ENCODE measurements at regions not wholly inside any gene's neighbourhood (a gene's known extent, or its start where the extent isn't known, plus 50 kb on each side); places are given as distances from the start of the nearest gene placed in this dataset.

DNA sequence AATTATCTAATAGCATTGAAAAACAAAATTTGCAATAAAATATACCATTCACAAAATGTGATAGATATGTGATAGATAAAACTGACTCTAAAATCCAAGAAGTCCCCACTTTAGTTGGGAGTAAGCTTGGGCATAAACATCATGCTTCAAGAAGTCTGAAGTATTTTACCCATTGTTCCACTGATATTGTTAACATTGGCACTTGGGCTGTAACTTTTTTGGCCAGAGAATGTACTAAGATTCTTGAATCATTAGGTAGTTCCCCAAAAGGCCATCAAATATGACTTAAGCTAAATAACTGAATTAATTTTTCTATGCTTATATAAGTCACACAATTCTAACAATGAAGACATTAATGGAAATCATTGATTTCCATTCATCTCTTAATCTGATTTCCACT is 413.6 kb downstream of the CDH2 start:
- no peak overlapping the region for H3K27ac ChIP-seq
- intact Hi-C loops (cut with DNase I): no loop called here
- no peaks in the 10 kb centered on the region for H3K27me3 ChIP-seq
- no peaks in the 10 kb centered on the region for H3K36me3 ChIP-seq
- no peak overlapping the region for H3K4me3 ChIP-seq
- DNase-seq: no peak
- no peaks in the 10 kb centered on the region for H3K9me3 ChIP-seq
- H3K4me1 ChIP-seq: no peaks in the 10 kb centered on the region
- TF ChIP-seq, protein P1, sequence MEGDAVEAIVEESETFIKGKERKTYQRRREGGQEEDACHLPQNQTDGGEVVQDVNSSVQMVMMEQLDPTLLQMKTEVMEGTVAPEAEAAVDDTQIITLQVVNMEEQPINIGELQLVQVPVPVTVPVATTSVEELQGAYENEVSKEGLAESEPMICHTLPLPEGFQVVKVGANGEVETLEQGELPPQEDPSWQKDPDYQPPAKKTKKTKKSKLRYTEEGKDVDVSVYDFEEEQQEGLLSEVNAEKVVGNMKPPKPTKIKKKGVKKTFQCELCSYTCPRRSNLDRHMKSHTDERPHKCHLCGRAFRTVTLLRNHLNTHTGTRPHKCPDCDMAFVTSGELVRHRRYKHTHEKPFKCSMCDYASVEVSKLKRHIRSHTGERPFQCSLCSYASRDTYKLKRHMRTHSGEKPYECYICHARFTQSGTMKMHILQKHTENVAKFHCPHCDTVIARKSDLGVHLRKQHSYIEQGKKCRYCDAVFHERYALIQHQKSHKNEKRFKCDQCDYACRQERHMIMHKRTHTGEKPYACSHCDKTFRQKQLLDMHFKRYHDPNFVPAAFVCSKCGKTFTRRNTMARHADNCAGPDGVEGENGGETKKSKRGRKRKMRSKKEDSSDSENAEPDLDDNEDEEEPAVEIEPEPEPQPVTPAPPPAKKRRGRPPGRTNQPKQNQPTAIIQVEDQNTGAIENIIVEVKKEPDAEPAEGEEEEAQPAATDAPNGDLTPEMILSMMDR (IDR thresholded peaks at IDR 0.05): no peak
- no peak overlapping the region for H3K9ac ChIP-seq (ENCODE audit: low read depth in 2 of 2, low read length in 2 of 2)

DNA sequence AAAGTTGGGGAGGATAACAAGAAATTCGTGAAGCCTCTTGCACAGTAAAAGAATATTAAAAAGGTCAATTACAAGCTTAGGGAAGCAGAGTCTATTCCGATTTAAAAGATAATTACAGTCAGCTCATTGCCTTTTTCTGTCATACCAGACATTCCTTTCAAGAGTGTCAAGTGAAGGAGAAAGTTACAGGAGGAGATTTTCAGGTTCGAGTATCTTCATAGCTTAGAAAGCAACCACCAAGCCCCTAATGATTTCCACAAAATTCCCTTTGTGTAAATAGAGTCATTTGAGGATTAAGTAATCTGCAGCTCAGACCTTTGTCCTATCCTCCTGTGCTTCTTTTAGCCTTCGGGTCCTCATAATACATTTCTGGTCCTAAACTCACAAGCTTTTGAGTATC is 414.9 kb downstream of the CDH2 start:
- intact Hi-C loops (cut with DNase I): no loop called here
- Histone ChIP-seq H3K4me3 (no peak overlapping the region), H3K36me3 (no peaks in the 10 kb centered on the region), H3K9ac (ENCODE audit: low read depth in 2 of 2, low read length in 2 of 2) (no peak overlapping the region), H3K4me1 (no peaks in the 10 kb centered on the region), H3K9me3 (no peaks in the 10 kb centered on the region), H3K27ac (no peak overlapping the region), H3K27me3 (no peaks in the 10 kb centered on the region)
- no peak for DNase-seq
- TF ChIP-seq, protein P1 (IDR thresholded peaks at IDR 0.05): no peak

DNA sequence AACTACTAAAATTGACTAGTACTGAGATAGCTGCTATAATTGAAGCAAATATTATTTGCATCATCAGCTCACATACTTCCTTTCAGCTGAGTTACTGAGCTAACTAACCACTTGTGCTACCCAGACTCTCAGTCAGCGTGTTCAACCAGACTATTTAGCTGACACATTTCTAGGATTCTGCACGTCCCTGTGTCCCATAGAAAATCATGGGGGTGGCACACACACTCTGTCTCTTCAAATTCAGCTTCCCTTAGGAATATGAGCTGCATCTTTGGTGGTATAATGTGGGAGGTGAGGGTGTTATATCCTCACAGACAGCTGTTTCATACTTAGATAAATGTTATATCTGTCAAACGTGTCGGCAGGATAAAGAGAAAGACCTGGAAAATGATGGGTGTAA is 424.0 kb downstream of the CDH2 start:
- Histone ChIP-seq H3K4me3 (no peak overlapping the region), H3K36me3 (no peaks in the 10 kb centered on the region), H3K4me1 (no peaks in the 10 kb centered on the region), H3K9ac (ENCODE audit: low read depth in 2 of 2, low read length in 2 of 2) (no peak overlapping the region), H3K9me3 (no peaks in the 10 kb centered on the region), H3K27me3 (no peaks in the 10 kb centered on the region), H3K27ac (no peak overlapping the region)
- TF ChIP-seq, protein P1 (IDR thresholded peaks at IDR 0.05): no peak
- DNase-seq: no peak
- intact Hi-C loops (cut with DNase I): no loop called here

DNA sequence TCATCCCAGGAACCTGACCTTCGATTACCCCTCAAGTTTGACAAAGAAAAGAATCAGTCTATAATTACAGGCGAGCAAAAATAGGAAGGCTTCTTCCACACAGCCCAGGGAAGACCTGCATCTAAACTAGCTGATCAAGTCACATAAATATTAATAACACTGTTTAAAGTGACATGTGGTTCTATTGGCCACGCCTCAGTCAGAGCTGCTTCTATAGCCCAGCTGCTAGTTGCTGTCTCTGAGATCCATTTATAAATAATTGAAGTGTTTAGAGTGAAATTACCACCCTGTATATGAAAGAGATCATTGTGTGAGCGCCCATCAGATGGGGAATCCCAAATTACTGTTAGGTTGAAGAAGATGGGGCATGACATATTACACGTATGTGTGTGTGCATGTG is 426.0 kb downstream of the CDH2 start:
- no peaks in the 10 kb centered on the region for H3K27me3 ChIP-seq
- no peaks in the 10 kb centered on the region for H3K4me1 ChIP-seq
- H3K27ac ChIP-seq: no peak overlapping the region
- intact Hi-C loops (cut with DNase I): no loop called here
- no peak for DNase-seq
- no peak overlapping the region for H3K4me3 ChIP-seq
- H3K36me3 ChIP-seq: no peaks in the 10 kb centered on the region
- no peak overlapping the region for H3K9ac ChIP-seq (ENCODE audit: low read depth in 2 of 2, low read length in 2 of 2)
- TF ChIP-seq, protein P1 (IDR thresholded peaks at IDR 0.05): no peak
- H3K9me3 ChIP-seq: no peaks in the 10 kb centered on the region

DNA sequence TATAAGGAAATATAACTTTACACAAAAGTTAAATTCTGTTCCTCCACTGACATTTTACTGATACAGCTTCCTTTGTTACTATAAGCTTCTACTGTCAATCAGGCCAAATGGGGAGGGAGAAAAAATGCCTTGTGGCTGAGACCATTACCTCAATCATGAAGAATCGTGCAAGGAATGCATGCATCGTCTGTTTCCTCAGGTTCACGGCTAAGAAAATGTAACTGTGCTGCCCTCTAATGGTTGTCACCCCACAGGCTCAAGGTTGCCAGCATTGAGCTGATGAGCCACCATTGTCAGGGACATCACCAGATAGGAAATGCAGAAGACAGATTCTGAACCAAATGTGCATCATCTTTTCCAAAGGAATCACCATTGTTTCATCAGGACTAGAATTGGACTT is 426.9 kb downstream of the CDH2 start:
- no peaks in the 10 kb centered on the region for H3K4me1 ChIP-seq
- H3K36me3 ChIP-seq: no peaks in the 10 kb centered on the region
- TF ChIP-seq, protein P1 (IDR thresholded peaks at IDR 0.05): no peak
- H3K27me3 ChIP-seq: no peaks in the 10 kb centered on the region
- no peaks in the 10 kb centered on the region for H3K9me3 ChIP-seq
- no peak overlapping the region for H3K4me3 ChIP-seq
- no peak overlapping the region for H3K9ac ChIP-seq (ENCODE audit: low read depth in 2 of 2, low read length in 2 of 2)
- peak; percentile 17 for DNase-seq
- no peak overlapping the region for H3K27ac ChIP-seq
- intact Hi-C loops (cut with DNase I): no loop called here

DNA sequence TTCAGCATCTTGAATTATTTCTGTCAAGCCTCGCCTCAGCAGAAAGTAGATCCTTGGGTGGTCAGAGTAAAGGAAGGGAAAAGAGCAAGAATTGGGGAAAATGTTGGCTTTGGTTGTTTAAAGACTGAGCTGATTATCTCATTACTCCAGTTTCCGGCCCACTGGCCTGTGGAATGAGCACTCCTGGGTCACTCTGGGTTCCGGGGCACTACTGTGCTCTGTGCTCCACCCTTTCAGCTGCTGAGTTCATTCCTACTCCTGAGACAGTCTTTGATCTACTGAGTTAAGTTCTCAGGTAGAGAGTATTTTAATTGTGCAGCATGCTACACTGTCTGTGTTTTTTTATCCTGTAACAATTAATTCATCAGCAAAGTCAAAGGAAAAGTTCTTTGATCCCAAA is 427.7 kb downstream of the CDH2 start:
- Histone ChIP-seq H3K4me3 (no peak overlapping the region), H3K9me3 (no peaks in the 10 kb centered on the region), H3K27me3 (no peaks in the 10 kb centered on the region), H3K9ac (ENCODE audit: low read depth in 2 of 2, low read length in 2 of 2) (no peak overlapping the region), H3K27ac (no peak overlapping the region), H3K36me3 (no peaks in the 10 kb centered on the region), H3K4me1 (no peaks in the 10 kb centered on the region)
- intact Hi-C loops (cut with DNase I): no loop called here
- DNase-seq: no peak
- TF ChIP-seq, protein P1 (IDR thresholded peaks at IDR 0.05): no peak
